ENCODE measurements at regions not wholly inside any gene's neighbourhood (a gene's known extent, or its start where the extent isn't known, plus 50 kb on each side); places are given as distances from the start of the nearest gene placed in this dataset.

DNA sequence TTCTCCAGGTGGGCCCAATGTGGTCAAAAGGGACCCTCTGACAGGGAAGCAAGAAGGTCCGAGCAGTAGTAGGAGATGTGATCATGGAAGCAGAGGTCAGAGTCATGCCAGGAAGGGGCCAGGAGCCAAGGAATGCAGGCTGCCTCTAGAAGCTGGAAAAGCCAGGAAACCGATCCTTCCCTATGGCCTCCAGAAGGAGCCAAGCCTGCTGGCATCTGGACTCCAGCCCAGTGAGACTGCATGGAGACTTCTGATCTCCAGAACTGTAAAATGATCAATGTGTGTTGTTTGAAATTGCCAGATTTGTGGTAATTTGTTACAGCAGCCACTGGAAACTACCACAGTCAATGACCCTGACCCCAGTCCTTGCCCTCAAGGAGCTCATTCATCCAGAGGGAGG, 56.8 kb upstream of the SPATA12 start:
- H2BK120ac ChIP-seq (ENCODE audit: low read depth, low read length), result no peak overlapping the region
- no peak overlapping the region for H2BK5ac ChIP-seq (ENCODE audit: low read depth, low read length, poor library complexity, severe bottlenecking)
- dilution Hi-C loops (cut with HindIII; ENCODE audit: low sequenced_read_pairs, unreplicated experiment) (no loop called here), in situ Hi-C loops (cut with MboI; ENCODE audit: low sequenced_read_pairs) (no loop called here), intact Hi-C loops (cut with micrococcal nuclease) (no loop called here)
- H2AK5ac ChIP-seq (ENCODE audit: low read depth, low read length), result no peak overlapping the region
- H3K23ac ChIP-seq (ENCODE audit: low read depth, low read length), result no peak overlapping the region
- TF ChIP-seq NFE2L2 (IDR thresholded peaks at IDR 0.05; ENCODE audit: low read depth, low read length), result no peak
- TF ChIP-seq, protein P1, sequence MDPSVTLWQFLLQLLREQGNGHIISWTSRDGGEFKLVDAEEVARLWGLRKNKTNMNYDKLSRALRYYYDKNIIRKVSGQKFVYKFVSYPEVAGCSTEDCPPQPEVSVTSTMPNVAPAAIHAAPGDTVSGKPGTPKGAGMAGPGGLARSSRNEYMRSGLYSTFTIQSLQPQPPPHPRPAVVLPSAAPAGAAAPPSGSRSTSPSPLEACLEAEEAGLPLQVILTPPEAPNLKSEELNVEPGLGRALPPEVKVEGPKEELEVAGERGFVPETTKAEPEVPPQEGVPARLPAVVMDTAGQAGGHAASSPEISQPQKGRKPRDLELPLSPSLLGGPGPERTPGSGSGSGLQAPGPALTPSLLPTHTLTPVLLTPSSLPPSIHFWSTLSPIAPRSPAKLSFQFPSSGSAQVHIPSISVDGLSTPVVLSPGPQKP (IDR thresholded peaks at IDR 0.05; ENCODE audit: borderline replicate concordance, low read depth, low read length), result no peak
- H2AK9ac ChIP-seq (replicated peaks; ENCODE audit: low read depth, low read length, poor library complexity), result no peak overlapping the region
- POLR2A ChIA-PET (ENCODE audit: unreplicated experiment), result no interaction called here
- H3K9me1 ChIP-seq (ENCODE audit: insufficient read depth, low read length), result peaks cover 16% of the 10 kb centered on the region
- H4K8ac ChIP-seq (ENCODE audit: low read depth in 2 of 2, low read length in 2 of 2), result no peak overlapping the region
- no TSS peak for BruUV-seq (replicated peaks)
- H3K4me1 ChIP-seq (ENCODE audit: control insufficient read depth, insufficient read depth, low read length), result peaks cover 19% of the 10 kb centered on the region
- DNase-seq, result no peak
- no peaks in the 10 kb centered on the region for H4K20me1 ChIP-seq (ENCODE audit: insufficient read depth, low read length)
- H3K4me2 ChIP-seq (ENCODE audit: low read depth, low read length), result no peak overlapping the region
- H4K5ac ChIP-seq (ENCODE audit: low read depth, low read length), result no peak overlapping the region
- H2AFZ ChIP-seq (replicated peaks; ENCODE audit: low read length, poor library complexity), result no peak overlapping the region
- H4K91ac ChIP-seq (ENCODE audit: insufficient read depth, low read depth, low read length), result no peak overlapping the region
- H3K9ac ChIP-seq (ENCODE audit: low read depth, low read length), result no peak overlapping the region
- H3K79me1 ChIP-seq (ENCODE audit: low read depth in 1 of 2, low read length in 2 of 2), result 0 out of 4 replicates have a peak, but pooled peaks cover 0 to 3% of the 10 kb centered on the region in 2 experiments
- no peak overlapping the region for H3K56ac ChIP-seq (ENCODE audit: extremely low read depth, insufficient read depth, low read length)
- no peak overlapping the region for H3K27ac ChIP-seq (ENCODE audit: insufficient read depth, low read length)
- no peak overlapping the region for H2BK20ac ChIP-seq (ENCODE audit: low read depth, low read length)
- CTCF ChIA-PET, result interaction anchor here (1.4 kb wide), 1 partner anchor 15 kb away, joined by 3 read pairs; no protein-coding TSS in a partner anchor
- H3K4ac ChIP-seq (ENCODE audit: low read depth, low read length), result no peak overlapping the region
- WGBS, 2 experiments (ENCODE audit: extremely low coverage in 2 of 2, insufficient read length in 1 of 2), result 100% methylated on average over 1 of the region's 2 CpGs; no CpG with 5 or more reads in 1 of the 2 experiments
- H3K9me3 ChIP-seq (ENCODE audit: control insufficient read depth, insufficient read depth, low read length), result no peaks in the 10 kb centered on the region; the same call in 1 of the 2 replicates
- H2BK15ac ChIP-seq (ENCODE audit: low read depth, low read length), result no peak overlapping the region
- no peak overlapping the region for H3K4me3 ChIP-seq (ENCODE audit: insufficient read depth, low read depth, low read length)
- no peak overlapping the region for H3K18ac ChIP-seq (ENCODE audit: low read depth, low read length)
- 0 out of 2 replicates have a peak, but pooled peaks cover 2% of the 10 kb centered on the region for H3K27me3 ChIP-seq (ENCODE audit: control insufficient read depth, insufficient read depth, low read length)
- H3K36me3 ChIP-seq (ENCODE audit: control insufficient read depth, insufficient read depth, low read length), result no peaks in the 10 kb centered on the region; the same call in 1 of the 2 replicates
- no peak for ATAC-seq (ENCODE audit: low read depth)
- no peak overlapping the region for H3K14ac ChIP-seq (replicated peaks; ENCODE audit: low read depth, low read length)
